GM19463 (cell line): ENCODE measurements at regions not wholly inside any gene's neighbourhood (a gene's known extent, or its start where the extent isn't known, plus 50 kb on each side); places are given as distances from the start of the nearest gene placed in this dataset.

Experiments
- ATAC-seq: cut with Tn5 transposase; IDR thresholded peaks from one replicate; pipeline ENCODE4 v1.9.1; 2021; ENCODE audit warnings: mild to moderate bottlenecking, moderate library complexity; ENCODE audit not compliant: unreplicated experiment

GRCh38 chr10:78310481-78311080, 276.9 kb downstream of the RPS24 start:
- no peak for ATAC-seq

GRCh38 chr10:78312197-78313047, 278.8 kb downstream of the RPS24 start:
- no peak for ATAC-seq

GRCh38 chr10:78313048-78313381, 279.4 kb downstream of the RPS24 start:
- no peak for ATAC-seq

- ATAC-seq = no peak
Observed at GRCh38 chr10:78313636-78314035, 280.0 kb downstream of the RPS24 start.

- ATAC-seq = no peak
Observed at GRCh38 chr10:78314651-78315050, 281.0 kb downstream of the RPS24 start.

GRCh38 chr10:78316451-78316931, 282.8 kb downstream of the RPS24 start:
- ATAC-seq = no peak

GRCh38 chr10:78318305-78318704, 284.6 kb downstream of the RPS24 start:
- ATAC-seq = no peak

GRCh38 chr10:78319371-78319770, 285.7 kb downstream of the RPS24 start:
- no peak for ATAC-seq

GRCh38 chr10:78319841-78320240, 286.2 kb downstream of the RPS24 start:
- no peak for ATAC-seq

- ATAC-seq = no peak
Observed at GRCh38 chr10:78320506-78320905, 286.8 kb downstream of the RPS24 start.

- no peak for ATAC-seq
Observed at GRCh38 chr10:78321000-78321399, 287.3 kb downstream of the RPS24 start.

GRCh38 chr10:78321500-78321899, 287.8 kb downstream of the RPS24 start:
- no peak for ATAC-seq

GRCh38 chr10:78326372-78326771, 292.7 kb downstream of the RPS24 start:
- ATAC-seq = no peak

- ATAC-seq = no peak
Observed at GRCh38 chr10:78327778-78328591, 294.3 kb downstream of the RPS24 start.

GRCh38 chr10:78328592-78329404, 295.1 kb downstream of the RPS24 start:
- no peak for ATAC-seq

- ATAC-seq = no peak
Observed at GRCh38 chr10:78330884-78331283, 297.2 kb downstream of the RPS24 start.

GRCh38 chr10:78331391-78331922, 297.8 kb downstream of the RPS24 start:
- no peak for ATAC-seq

- no peak for ATAC-seq
Observed at GRCh38 chr10:78332012-78332411, 298.3 kb downstream of the RPS24 start.

GRCh38 chr10:78332657-78333056, 299.0 kb downstream of the RPS24 start:
- no peak for ATAC-seq

- no peak for ATAC-seq
Observed at GRCh38 chr10:78333362-78334143, 299.9 kb downstream of the RPS24 start.
